ENCODE measurements at regions not wholly inside any gene's neighbourhood (a gene's known extent, or its start where the extent isn't known, plus 50 kb on each side); places are given as distances from the start of the nearest gene placed in this dataset.

GRCh38 chr15:29433050-29433318 is 163.4 kb upstream of the NSMCE3 start:
- CTCF ChIA-PET, result no interaction called here
- H3K27ac ChIP-seq (ENCODE audit: low read depth, low read length), result no peak overlapping the region
- no peak for TF ChIP-seq CTCF (IDR thresholded peaks at IDR 0.05; ENCODE audit: low read depth, low read length)
- DNase-seq (ENCODE audit: low read depth, low spot score), result no peak
- no peaks in the 10 kb centered on the region for H3K9me3 ChIP-seq (ENCODE audit: control insufficient read depth, insufficient read depth, low read length)
- POLR2A ChIA-PET, result no interaction called here
- no peak overlapping the region for H3K4me3 ChIP-seq (ENCODE audit: low read depth, low read length)
- H3K27me3 ChIP-seq (ENCODE audit: control insufficient read depth, insufficient read depth, low read length), result no peaks in the 10 kb centered on the region

GRCh38 chr15:29432191-29433049 is 162.8 kb upstream of the NSMCE3 start:
- no peak for TF ChIP-seq CTCF (IDR thresholded peaks at IDR 0.05; ENCODE audit: low read depth, low read length)
- no peak for DNase-seq (ENCODE audit: low read depth, low spot score)
- Histone ChIP-seq H3K4me3 (ENCODE audit: low read depth, low read length) (no peak overlapping the region), H3K27ac (ENCODE audit: low read depth, low read length) (no peak overlapping the region), H3K9me3 (ENCODE audit: control insufficient read depth, insufficient read depth, low read length) (no peaks in the 10 kb centered on the region), H3K27me3 (ENCODE audit: control insufficient read depth, insufficient read depth, low read length) (no peaks in the 10 kb centered on the region)
- ChIA-PET CTCF (no interaction called here), POLR2A (no interaction called here)

- TF ChIP-seq CTCF (IDR thresholded peaks at IDR 0.05; ENCODE audit: low read depth, low read length), result no peak
- ChIA-PET POLR2A (no interaction called here), CTCF (no interaction called here)
- H3K9me3 ChIP-seq (ENCODE audit: control insufficient read depth, insufficient read depth, low read length), result no peaks in the 10 kb centered on the region
- no peak overlapping the region for H3K27ac ChIP-seq (ENCODE audit: low read depth, low read length)
- H3K4me3 ChIP-seq (ENCODE audit: low read depth, low read length), result no peak overlapping the region
- no peak for DNase-seq (ENCODE audit: low read depth, low spot score)
- no peaks in the 10 kb centered on the region for H3K27me3 ChIP-seq (ENCODE audit: control insufficient read depth, insufficient read depth, low read length)
Observed at GRCh38 chr15:29430831-29431230, 161.2 kb upstream of the NSMCE3 start.

- CTCF ChIA-PET, result no interaction called here
- Histone ChIP-seq H3K27me3 (ENCODE audit: control insufficient read depth, insufficient read depth, low read length) (no peaks in the 10 kb centered on the region), H3K9me3 (ENCODE audit: control insufficient read depth, insufficient read depth, low read length) (no peaks in the 10 kb centered on the region), H3K27ac (ENCODE audit: low read depth, low read length) (no peak overlapping the region), H3K4me3 (ENCODE audit: low read depth, low read length) (no peak overlapping the region)
- POLR2A ChIA-PET, result no interaction called here
- TF ChIP-seq CTCF (IDR thresholded peaks at IDR 0.05; ENCODE audit: low read depth, low read length), result no peak
- no peak for DNase-seq (ENCODE audit: low read depth, low spot score)
Observed at GRCh38 chr15:29430124-29430523, 160.5 kb upstream of the NSMCE3 start.

GRCh38 chr15:29429584-29429983 is 160.0 kb upstream of the NSMCE3 start:
- POLR2A ChIA-PET, result no interaction called here

More at GRCh38 chr15:29429584-29429983, 160.0 kb upstream of the NSMCE3 start:
- TF ChIP-seq CTCF (IDR thresholded peaks at IDR 0.05; ENCODE audit: low read depth, low read length), result no peak
- no peaks in the 10 kb centered on the region for H3K27me3 ChIP-seq (ENCODE audit: control insufficient read depth, insufficient read depth, low read length)
- no peak overlapping the region for H3K4me3 ChIP-seq (ENCODE audit: low read depth, low read length)
- no peaks in the 10 kb centered on the region; the same call in 1 of the 2 replicates for H3K9me3 ChIP-seq (ENCODE audit: control insufficient read depth, insufficient read depth, low read length)
- H3K27ac ChIP-seq (ENCODE audit: low read depth, low read length), result no peak overlapping the region
- no peak for DNase-seq (ENCODE audit: low read depth, low spot score)
- CTCF ChIA-PET, result no interaction called here
